ENCODE measurements at regions not wholly inside any gene's neighbourhood (a gene's known extent, or its start where the extent isn't known, plus 50 kb on each side); places are given as distances from the start of the nearest gene placed in this dataset.
"Not testable (repeated sequence)": the region's sequence is repeated elsewhere in the genome, so short reads cannot be mapped to it uniquely, and the experiment has no call there.

GRCh38 chr6:15953152-15953880 is 175.6 kb upstream of the MYLIP start:
- peak; percentile 77 for DNase-seq

DNA sequence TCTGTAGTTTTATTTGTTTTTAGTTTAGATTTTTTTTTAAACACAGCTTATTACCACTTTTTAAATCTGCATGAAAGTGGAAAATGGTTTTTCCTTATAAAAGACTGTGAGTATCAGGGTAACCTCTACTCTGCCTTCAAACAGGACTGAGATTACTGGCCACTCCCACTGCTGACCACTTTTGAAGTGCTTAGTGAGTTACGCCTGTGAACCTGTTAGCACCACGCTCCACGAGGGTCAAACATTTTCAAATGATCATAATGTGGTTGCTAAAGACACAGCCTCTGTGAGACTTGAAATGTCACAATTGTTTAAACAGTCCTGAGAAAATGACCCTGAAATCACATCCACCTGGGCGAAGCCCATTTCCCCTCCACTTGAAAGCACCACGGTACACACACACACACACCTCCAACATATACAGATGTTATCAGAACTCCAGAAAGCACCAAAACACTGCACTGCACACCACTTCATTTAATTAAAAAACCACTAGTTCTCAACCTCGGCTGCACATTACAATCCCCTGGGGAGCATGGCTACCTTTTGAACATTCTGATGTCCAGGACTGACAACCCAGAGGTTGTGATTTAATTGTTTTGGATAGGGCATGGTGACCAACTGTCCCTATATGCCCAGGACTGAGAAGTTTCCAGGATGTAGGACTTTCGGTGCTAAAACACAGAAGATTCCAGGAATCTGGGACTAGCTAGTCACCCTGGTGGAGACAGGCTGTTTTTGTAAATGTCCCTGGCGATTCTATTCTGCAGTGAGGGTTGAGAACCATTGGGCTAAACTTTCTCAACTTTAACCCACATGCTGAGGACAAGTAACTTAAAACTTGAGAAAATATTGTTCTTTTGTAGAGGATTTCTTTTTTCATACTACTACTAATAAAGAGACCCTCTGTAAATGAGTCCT is 176.4 kb upstream of the MYLIP start:
- peak; percentile 37 for DNase-seq

GRCh38 chr6:15950962-15951569 is 177.8 kb upstream of the MYLIP start:
- DNase-seq, result no peak

GRCh38 chr6:15949982-15950381 is 178.9 kb upstream of the MYLIP start:
- DNase-seq, result no peak

DNA sequence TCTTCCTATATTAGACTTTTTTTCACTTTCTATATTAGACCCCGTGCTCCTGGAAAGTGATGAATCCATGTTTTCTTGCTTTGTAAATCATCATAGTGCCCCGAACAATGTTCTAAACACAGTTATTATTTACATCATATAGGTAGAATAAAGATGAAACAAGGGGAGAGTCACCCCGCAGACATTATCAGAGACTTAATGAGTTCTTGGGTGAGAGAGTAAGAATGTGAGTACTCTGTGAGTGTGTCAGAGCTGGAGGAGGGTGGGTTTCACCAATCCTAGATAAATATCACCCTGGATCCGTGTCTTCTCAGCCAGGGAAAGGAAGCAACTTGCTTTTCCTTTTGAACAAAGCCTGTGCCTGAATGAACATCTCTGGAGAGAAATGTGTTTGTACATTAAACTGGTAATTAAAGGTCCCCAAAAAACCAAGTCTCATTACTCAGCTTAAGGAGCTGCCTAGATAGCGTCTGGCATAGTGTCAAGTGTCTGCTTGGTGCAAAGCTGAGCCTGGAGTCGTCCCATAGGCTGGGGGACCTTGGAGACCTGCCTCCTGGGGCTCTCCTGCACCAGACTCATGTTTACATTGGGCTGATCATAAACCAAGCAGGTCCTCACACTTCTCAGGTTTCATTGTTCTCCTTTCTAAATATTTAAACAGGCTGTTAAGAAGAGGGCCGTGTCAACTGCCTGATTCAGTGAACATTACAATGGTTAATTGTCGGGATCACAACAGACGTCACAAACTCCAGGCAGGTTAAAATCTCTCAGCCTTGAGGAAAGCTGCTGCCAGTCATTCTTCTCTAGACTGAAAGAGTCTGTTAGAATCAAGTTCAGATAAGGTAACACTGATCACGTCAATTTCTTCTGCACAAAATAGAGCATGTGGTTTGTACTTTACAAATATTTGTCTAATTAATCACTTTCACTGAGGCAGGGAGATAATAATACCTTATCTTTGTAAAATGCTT is 179.7 kb upstream of the MYLIP start:
- DNase-seq, result no peak

- no peak for DNase-seq
Observed at GRCh38 chr6:15947923-15948322, 181.0 kb upstream of the MYLIP start.

GRCh38 chr6:15947436-15947835 is 181.4 kb upstream of the MYLIP start:
- no peak for DNase-seq

DNA sequence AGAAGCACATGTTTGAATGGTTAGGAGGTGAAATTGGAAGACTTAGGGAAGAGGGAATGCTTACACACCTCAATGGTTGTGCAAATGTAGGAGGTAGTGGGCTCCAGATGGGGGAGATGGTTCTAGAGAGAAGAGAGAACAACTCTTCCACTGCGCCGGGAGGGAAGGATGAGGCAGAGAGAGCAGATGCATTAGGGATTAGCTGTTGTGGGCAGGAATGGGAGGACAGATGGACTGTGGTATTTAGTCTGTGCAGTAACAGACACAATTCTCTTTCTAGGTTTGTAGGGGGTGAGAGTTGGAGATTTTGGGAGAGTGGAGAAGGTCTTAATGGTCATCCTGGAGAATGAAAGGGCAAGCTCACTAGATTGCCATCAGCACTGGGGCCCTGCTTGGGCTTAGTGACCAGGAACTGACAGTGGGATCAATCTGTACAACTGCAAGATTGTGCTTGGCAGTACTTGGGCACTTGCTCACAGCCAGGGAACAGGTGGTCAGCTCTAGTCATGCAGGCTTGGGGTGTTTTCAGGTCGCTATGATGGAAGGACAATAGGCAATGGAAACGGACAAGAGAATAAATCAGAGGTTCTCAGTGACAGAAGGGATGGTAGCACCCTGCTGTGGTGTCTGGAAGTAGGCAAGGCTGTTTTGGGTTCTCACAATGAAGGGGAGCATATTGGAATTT is 182.0 kb upstream of the MYLIP start:
- DNase-seq, result no peak

- DNase-seq, result peak; percentile 72
Observed at GRCh38 chr6:15945593-15946159, 183.2 kb upstream of the MYLIP start.

DNA sequence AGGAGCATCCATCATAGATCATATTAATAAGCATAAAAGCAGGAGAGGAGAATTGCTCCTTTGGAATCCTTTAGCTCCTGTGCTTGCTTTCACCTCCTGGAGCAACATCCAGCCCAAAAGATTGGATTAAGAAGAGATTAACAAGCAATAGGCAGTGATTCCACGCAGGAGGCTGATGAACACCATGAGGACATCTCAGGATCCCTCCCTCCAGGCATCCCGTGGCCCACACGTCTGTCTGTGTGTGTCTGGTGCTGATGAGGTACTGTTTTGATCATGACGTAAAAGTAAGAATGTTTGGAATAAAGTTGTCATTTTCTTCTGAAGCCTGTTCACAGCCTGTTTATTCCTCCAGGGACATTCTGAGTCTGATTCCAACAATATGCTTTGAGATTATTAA is 185.5 kb upstream of the MYLIP start:
- DNase-seq, result no peak

- no peak for DNase-seq
Observed at GRCh38 chr6:15941168-15941567, 187.7 kb upstream of the MYLIP start.

DNA sequence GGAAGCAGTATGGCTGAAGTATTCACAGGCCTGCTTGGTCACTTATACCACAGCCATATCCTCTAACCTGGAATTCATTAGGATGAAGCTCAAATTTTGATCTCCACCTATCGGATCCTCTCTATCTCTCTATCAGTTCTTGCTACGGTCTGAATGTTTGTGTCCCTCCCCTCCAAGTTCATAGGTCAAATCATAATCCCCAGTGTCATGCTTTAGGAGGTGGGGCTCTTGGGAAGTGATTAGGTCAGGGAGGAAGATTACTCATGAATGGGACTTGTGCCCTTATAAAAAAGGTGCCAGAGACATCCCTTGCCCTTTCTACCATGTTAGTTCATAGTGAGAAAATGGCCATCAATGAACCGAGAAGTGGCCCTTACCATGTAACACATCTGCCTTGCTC is 190.8 kb upstream of the MYLIP start:
- no peak for DNase-seq

DNA sequence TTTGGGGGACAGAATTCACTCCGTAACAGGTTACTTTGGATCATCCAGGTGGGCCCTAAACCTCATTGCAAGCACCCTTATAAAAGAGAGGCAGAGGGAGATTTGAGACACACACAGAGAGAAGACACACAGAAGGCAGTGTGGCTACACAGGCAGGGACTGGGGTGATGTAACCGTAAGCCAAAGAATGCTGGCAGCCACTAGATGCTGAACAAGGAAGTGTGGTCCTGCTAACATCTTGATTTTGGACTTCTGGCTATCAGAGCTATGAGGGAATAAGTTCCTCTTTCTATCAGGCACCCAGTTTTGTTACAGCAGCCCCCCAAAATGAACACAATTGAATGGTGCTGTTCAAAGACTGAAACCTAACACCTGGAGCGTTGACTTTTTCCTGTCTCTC is 191.3 kb upstream of the MYLIP start:
- no peak for DNase-seq

GRCh38 chr6:15936503-15936902 is 192.4 kb upstream of the MYLIP start:
- no peak for DNase-seq

DNA sequence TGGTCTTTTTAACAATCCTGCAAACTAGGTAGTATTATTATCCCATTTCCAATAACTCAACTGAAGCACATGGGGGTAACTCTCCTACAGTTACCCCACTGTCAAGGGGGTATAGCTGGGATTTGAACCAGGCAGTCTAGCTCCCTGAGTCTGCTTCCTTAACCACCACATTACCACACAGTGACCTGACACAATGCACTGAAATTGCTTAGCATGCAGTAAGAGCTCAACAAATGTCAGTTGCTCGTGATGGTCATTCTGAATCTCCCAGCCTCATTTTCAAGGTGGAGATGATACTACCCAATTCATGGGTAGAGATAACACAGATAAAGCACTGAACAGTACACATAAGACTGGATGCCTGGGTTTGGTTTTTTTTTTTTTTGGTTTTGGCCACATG is 193.2 kb upstream of the MYLIP start:
- no peak for DNase-seq

- not testable (repeated sequence) for DNase-seq
Observed at GRCh38 chr6:15931697-15932096, 197.2 kb upstream of the MYLIP start.

- no peak for DNase-seq
Observed at GRCh38 chr6:15930207-15930606, 198.7 kb upstream of the MYLIP start.

DNA sequence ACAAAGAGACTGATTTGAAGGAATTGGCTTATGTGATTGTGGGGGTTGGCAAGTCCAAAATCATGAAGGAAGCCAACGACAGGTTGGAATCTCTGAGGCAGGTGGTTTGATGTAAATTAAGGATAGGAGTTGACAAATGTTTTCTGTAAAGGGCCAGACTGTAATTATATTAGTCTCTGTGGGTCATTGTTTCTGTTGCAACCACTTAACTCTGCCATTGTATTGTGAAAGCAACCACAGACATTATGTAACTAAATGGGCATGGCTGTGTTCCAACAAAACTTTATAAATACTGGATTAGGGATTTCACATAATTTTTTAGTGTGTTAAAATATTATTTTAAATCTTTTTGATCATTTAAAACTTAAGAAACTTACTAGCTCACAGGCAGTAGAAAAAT is 199.2 kb upstream of the MYLIP start:
- no peak for DNase-seq

- DNase-seq, result peak; percentile 18
Observed at GRCh38 chr6:15927531-15928225, 201.2 kb upstream of the MYLIP start.

DNA sequence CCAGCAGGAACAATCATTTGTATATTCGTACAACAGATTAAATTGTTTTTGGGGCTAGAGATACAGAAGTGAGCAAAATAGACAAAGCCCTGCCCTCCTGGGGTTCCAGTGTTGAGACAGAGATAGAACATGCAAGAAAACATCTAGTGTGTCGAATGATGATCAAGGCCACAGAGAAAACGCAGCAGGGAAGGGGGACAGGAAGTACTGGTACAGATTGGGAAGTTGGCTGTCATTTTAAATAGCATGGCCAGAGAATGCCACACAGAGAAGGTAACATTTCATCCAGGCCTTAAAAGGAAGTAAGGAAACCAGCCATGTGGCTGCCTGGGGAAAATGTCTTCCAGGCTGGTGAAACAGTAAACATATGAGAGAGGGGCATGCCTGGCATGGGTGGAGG is 202.6 kb upstream of the MYLIP start:
- no peak for DNase-seq

GRCh38 chr6:15924893-15925292 is 204.0 kb upstream of the MYLIP start:
- DNase-seq, result no peak
